ENCODE measurements at regions not wholly inside any gene's neighbourhood (a gene's known extent, or its start where the extent isn't known, plus 50 kb on each side); places are given as distances from the start of the nearest gene placed in this dataset.

DNA sequence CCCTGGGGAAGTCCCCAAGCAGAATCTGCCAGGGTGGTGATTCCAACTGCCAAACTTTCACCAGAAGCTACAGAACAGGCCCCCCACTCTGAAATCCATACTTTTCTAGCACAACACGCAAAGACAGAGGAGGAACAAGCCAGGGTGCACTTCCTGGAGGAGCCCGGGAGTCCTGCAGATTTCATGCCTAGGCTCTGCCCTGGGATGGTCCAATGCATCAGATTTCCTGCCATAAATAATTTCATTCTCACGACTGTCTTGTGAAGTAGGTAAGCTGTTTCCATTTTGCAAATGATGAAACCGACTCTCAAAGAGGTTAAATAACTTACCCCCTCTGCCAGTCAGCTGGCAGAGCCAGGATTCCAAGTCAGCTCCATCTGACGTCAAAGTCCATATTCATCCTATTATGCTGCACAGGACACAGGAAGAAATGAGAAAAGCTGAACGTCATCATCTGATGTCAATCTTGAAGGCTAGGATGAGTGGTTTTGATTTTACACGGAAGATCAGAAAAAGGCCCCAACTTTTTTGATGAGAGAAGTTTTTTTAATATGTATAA lies 134.8 kb upstream of the IGF1R start:
- TF ChIP-seq, protein P1, sequence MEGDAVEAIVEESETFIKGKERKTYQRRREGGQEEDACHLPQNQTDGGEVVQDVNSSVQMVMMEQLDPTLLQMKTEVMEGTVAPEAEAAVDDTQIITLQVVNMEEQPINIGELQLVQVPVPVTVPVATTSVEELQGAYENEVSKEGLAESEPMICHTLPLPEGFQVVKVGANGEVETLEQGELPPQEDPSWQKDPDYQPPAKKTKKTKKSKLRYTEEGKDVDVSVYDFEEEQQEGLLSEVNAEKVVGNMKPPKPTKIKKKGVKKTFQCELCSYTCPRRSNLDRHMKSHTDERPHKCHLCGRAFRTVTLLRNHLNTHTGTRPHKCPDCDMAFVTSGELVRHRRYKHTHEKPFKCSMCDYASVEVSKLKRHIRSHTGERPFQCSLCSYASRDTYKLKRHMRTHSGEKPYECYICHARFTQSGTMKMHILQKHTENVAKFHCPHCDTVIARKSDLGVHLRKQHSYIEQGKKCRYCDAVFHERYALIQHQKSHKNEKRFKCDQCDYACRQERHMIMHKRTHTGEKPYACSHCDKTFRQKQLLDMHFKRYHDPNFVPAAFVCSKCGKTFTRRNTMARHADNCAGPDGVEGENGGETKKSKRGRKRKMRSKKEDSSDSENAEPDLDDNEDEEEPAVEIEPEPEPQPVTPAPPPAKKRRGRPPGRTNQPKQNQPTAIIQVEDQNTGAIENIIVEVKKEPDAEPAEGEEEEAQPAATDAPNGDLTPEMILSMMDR (IDR thresholded peaks at IDR 0.05; ENCODE audit: insufficient read depth, low read length): no peak
- H3K4me3 ChIP-seq (ENCODE audit: low read depth, low read length): no peak overlapping the region
- no peak for DNase-seq (ENCODE audit: low read depth)

- H3K4me3 ChIP-seq (ENCODE audit: low read depth, low read length): no peak overlapping the region
- TF ChIP-seq, protein P1 (IDR thresholded peaks at IDR 0.05; ENCODE audit: insufficient read depth, low read length): no peak
- no peak for DNase-seq (ENCODE audit: low read depth)
Measured at GRCh38 chr15:98514034-98514622, 134.2 kb upstream of the IGF1R start.

DNA sequence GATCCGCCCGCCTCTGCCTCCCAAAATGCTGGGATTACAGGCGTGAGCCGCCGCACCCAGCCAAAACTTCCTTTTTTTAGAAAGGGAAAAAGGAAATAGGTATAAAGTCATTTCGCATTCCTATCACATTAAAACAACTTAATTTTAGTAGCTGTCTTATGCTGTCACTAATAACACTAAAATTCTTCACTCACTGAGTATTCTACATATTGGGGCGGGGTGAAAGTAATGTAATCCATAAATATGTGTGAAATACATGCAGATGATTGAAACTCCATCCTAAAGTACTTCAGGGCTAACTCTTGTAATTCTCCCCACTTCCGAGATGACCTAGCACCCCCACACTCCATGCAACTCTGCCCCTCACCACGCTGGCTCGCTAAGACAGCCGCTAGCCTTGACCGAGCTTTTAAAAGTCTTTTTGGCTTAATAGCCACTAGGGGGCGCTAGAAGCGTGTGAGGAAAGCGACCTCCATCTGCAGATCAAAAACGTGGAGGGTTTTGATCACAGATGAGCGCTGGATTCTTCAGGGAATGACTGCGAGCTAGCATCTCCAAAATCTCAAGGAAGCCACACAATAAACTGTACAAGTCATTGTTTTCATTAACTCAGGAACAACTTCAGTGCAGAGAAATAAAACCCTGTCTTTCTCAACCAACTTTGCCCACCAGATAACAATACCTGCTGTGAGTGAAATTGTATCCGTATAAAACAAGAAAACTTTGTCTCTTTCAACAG lies 129.3 kb upstream of the IGF1R start:
- peak overlapping the region; percentile 13 for H3K4me3 ChIP-seq (ENCODE audit: low read depth, low read length)
- TF ChIP-seq, protein P1 (IDR thresholded peaks at IDR 0.05; ENCODE audit: insufficient read depth, low read length): peak; percentile 77
- DNase-seq (ENCODE audit: low read depth): peak; percentile 84

GRCh38 chr15:98519767-98520550 lies 128.4 kb upstream of the IGF1R start:
- H3K4me3 ChIP-seq (ENCODE audit: low read depth, low read length): no peak overlapping the region
- TF ChIP-seq, protein P1 (IDR thresholded peaks at IDR 0.05; ENCODE audit: insufficient read depth, low read length): no peak
- no peak for DNase-seq (ENCODE audit: low read depth)

DNA sequence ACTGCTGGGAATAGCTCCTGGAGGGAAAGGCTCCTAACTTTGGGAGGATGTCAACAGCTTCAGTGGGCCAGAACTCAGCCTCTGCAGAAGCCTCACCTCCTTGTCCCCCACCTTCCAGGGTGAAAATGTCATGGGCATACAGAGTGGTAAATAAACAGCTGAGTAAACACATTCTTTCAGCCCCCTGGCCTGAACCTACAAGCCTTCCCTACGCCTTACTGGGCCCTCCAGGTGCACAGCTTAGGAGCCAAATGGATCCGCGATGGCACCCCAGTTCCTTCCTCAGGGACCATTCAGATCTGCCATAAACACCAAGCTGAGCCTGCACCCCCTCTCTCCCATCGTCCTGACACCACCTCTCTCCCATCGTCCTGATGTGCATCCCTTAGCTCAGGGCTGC lies 126.2 kb upstream of the IGF1R start:
- DNase-seq (ENCODE audit: low read depth): no peak
- TF ChIP-seq, protein P1 (IDR thresholded peaks at IDR 0.05; ENCODE audit: insufficient read depth, low read length): no peak
- H3K4me3 ChIP-seq (ENCODE audit: low read depth, low read length): no peak overlapping the region

GRCh38 chr15:98523912-98524662 lies 124.3 kb upstream of the IGF1R start:
- TF ChIP-seq, protein P1 (IDR thresholded peaks at IDR 0.05; ENCODE audit: insufficient read depth, low read length): no peak
- DNase-seq (ENCODE audit: low read depth): no peak
- no peak overlapping the region for H3K4me3 ChIP-seq (ENCODE audit: low read depth, low read length)
